GM12878 (cell line): ENCODE measurements at regions not wholly inside any gene's neighbourhood (a gene's known extent, or its start where the extent isn't known, plus 50 kb on each side); places are given as distances from the start of the nearest gene placed in this dataset.

Experiments
- ATAC-seq: fragments of 200-7000 bp; cut with Tn5 transposase; 3 replicates; pipeline ENCODE4 v1.9.1; 2020; ENCODE audit warnings: mild to moderate bottlenecking, moderate library complexity
- BruUV-seq: library from RNA; stranded (reverse); fragments of 400-500 nt; replicated peaks from 2 replicates; lab custom pipeline; 2021; lab: Mats Ljungman, UMichigan
- CTCF ChIA-PET: fragments of 300-600 bp; sonication (Branson Sonifier 250); formaldehyde crosslinking; extraction: SDS; loops from one replicate; lab custom pipeline; 2021; ENCODE audit warnings: inconsistent platforms; lab: Yijun Ruan, JAX
- POLR2A ChIA-PET: fragments of 350-600 bp; formaldehyde crosslinking; extraction: SDS; loops from one replicate; lab custom pipeline; 2021; ENCODE audit warnings: inconsistent platforms; lab: Charles Lee
- RAD21 ChIA-PET: fragments of 300-600 bp; sonication (Branson Sonifier 250); formaldehyde crosslinking; loops from one replicate; lab custom pipeline; 2023; ENCODE audit warnings: antibody characterized with exemption; ENCODE audit not compliant: unreplicated experiment; lab: Charles Lee
- SMC1A ChIA-PET: fragments of 300-600 bp; sonication (Branson Sonifier 250); formaldehyde crosslinking; loops from one replicate; lab custom pipeline; 2023; ENCODE audit not compliant: unreplicated experiment, uncharacterized antibody; lab: Charles Lee
- DNase-seq: peaks from one replicate; pipeline ENCODE4 v3.0.0-alpha.2; 2011; ENCODE audit warnings: low read depth, low spot score
- FAIRE-seq: peaks from 3 replicates; lab custom pipeline; 2011; peaks lifted over from hg19 to GRCh38; lab: Jason Lieb, UNC
- H2AFZ ChIP-seq: 2 replicates; pipeline ENCODE4 v1.6.0; 2011; ENCODE audit warnings: low read depth, low read length, control low read depth; ENCODE audit not compliant: control insufficient read depth
- H3K27ac ChIP-seq: 2 replicates; pipeline ENCODE4 v1.5.1; 2011; ENCODE audit warnings: control low read depth; ENCODE audit not compliant: control insufficient read depth, insufficient read depth
- H3K27me3 ChIP-seq, 2 experiments: replicated peaks in 1 of 2; 2 replicates each; pipeline versions ENCODE4 v1.6.0 to v1.6.1; 2011; ENCODE audit warnings: low read length in 1 of 2; ENCODE audit not compliant: control insufficient read depth in 2 of 2, insufficient read depth in 2 of 2
- H3K36me3 ChIP-seq, 2 experiments: 2 replicates each; pipeline ENCODE4 v1.5.1; 2011; ENCODE audit warnings: low read length in 1 of 2; ENCODE audit not compliant: control insufficient read depth in 2 of 2, insufficient read depth in 2 of 2
- H3K4me1 ChIP-seq: 2 replicates; pipeline ENCODE4 v1.6.1; 2011; ENCODE audit warnings: mild to moderate bottlenecking, low read length, moderate library complexity, mixed read lengths; ENCODE audit not compliant: control insufficient read depth, insufficient read depth
- H3K4me2 ChIP-seq: 2 replicates; pipeline ENCODE4 v1.6.0; 2011; ENCODE audit warnings: control low read depth; ENCODE audit not compliant: control insufficient read depth, insufficient read depth
- H3K4me3 ChIP-seq: fragments of 200-600 bp; sonication (generic); 2 replicates; pipeline ENCODE4 v1.5.1; 2016
- H3K79me2 ChIP-seq: 2 replicates; pipeline ENCODE4 v1.6.0; 2011; ENCODE audit warnings: low read length; ENCODE audit not compliant: control insufficient read depth, insufficient read depth
- H3K9ac ChIP-seq: 2 replicates; pipeline ENCODE4 v1.8.0; 2011; ENCODE audit warnings: low read length, control low read depth, mixed read lengths; ENCODE audit not compliant: control insufficient read depth, insufficient read depth
- H3K9me3 ChIP-seq: replicated peaks from 3 replicates; pipeline ENCODE4 v1.5.1; 2011; ENCODE audit warnings: mild to moderate bottlenecking, low read length; ENCODE audit not compliant: control insufficient read depth, insufficient read depth
- H4K20me1 ChIP-seq: 2 replicates; pipeline ENCODE4 v1.6.0; 2011; ENCODE audit not compliant: control insufficient read depth, insufficient read depth
- BMI1 ChIP-seq: fragments of 450-650 bp; IDR thresholded peaks from 2 replicates; pipeline ENCODE4 v1.6.1; 2016; ENCODE audit warnings: mild to moderate bottlenecking, moderate library complexity, borderline replicate concordance
- BRCA1 ChIP-seq: IDR thresholded peaks from 2 replicates; pipeline ENCODE4 v1.6.1; 2011; ENCODE audit warnings: low read depth, low read length, improper control_type of control experiment
- CEBPB ChIP-seq, 2 experiments: fragments of 150-350 bp in 1 of 2; IDR thresholded peaks; 2 replicates each; pipeline ENCODE4 v1.6.1; 2012 to 2014; ENCODE audit warnings: low read depth in 2 of 2, low read length in 2 of 2, borderline replicate concordance in 1 of 2, inconsistent platforms in 1 of 2
- EZH2 ChIP-seq: IDR thresholded peaks from 2 replicates; pipeline ENCODE4 v1.6.1; 2012; ENCODE audit warnings: low read depth, mild to moderate bottlenecking, control low read depth, inconsistent platforms, low read length, borderline replicate concordance; ENCODE audit not compliant: control insufficient read depth
- HDAC6 ChIP-seq: fragments of 200-600 bp; sonication (generic); IDR thresholded peaks from one replicate; pipeline ENCODE4 v1.8.0; 2017; ENCODE audit warnings: antibody characterized with exemption; ENCODE audit not compliant: unreplicated experiment
- MEF2B ChIP-seq: fragments of 450-650 bp; IDR thresholded peaks from 2 replicates; pipeline ENCODE4 v1.6.1; 2018; ENCODE audit warnings: mild to moderate bottlenecking, moderate library complexity; ENCODE audit not compliant: partially characterized antibody, poor library complexity, severe bottlenecking
- NBN ChIP-seq: fragments of 450-650 bp; IDR thresholded peaks from 2 replicates; pipeline ENCODE4 v1.6.1; 2016
- PML ChIP-seq: IDR thresholded peaks from 2 replicates; pipeline ENCODE4 v1.6.1; 2012; ENCODE audit warnings: low read length, inconsistent platforms
- RUNX3 ChIP-seq: IDR thresholded peaks from 2 replicates; pipeline ENCODE4 v1.6.1; 2012; ENCODE audit warnings: low read length, inconsistent platforms
- SIN3A ChIP-seq: IDR thresholded peaks from 2 replicates; pipeline ENCODE4 v1.6.1; 2012; ENCODE audit warnings: low read depth, low read length, improper control_type of control experiment
- SMAD1 ChIP-seq: fragments of 450-650 bp; IDR thresholded peaks from 2 replicates; pipeline ENCODE4 v1.6.1; 2018; ENCODE audit warnings: mild to moderate bottlenecking, low read depth; ENCODE audit not compliant: partially characterized antibody
- SMARCA5 ChIP-seq: fragments of 450-650 bp; IDR thresholded peaks from 2 replicates; pipeline ENCODE4 v1.6.1; 2017; ENCODE audit warnings: mild to moderate bottlenecking
- STAT1 ChIP-seq: fragments of 450-650 bp; conservative IDR thresholded peaks from 2 replicates; pipeline ENCODE4 v1.6.1; 2014; ENCODE audit warnings: antibody characterized with exemption, mild to moderate bottlenecking
- STAT3 ChIP-seq: IDR thresholded peaks from 2 replicates; pipeline ENCODE4 v1.6.1; 2011; ENCODE audit warnings: low read depth, low read length, improper control_type of control experiment
- SUZ12 ChIP-seq: fragments of 200-600 bp; sonication (generic); IDR thresholded peaks from one replicate; pipeline ENCODE4 v1.6.1; 2018; ENCODE audit warnings: antibody characterized with exemption, mild to moderate bottlenecking; ENCODE audit not compliant: unreplicated experiment
- TARDBP ChIP-seq: IDR thresholded peaks from 2 replicates; pipeline ENCODE4 v1.6.1; 2016; ENCODE audit warnings: borderline replicate concordance
- WGBS: methylation state at CpG from one replicate; pipeline ENCODE4 v1.1.6; 2016; ENCODE audit warnings: low lambda C conversion rate; ENCODE audit not compliant: insufficient replicate concordance, insufficient coverage; ENCODE audit errors: missing lambda C conversion rate; 5-methylcytosine and 5-hydroxymethylcytosine counted together
- in situ Hi-C: fragments of 300-500 bp; cut with MboI; formaldehyde crosslinking; loops from 9 replicates; pipeline ENCODE4 v1.14.3; 2018; ENCODE audit warnings: mixed read lengths
- intact Hi-C: fragments of 100-400 bp; cut with micrococcal nuclease; formaldehyde crosslinking; loops from one replicate; pipeline ENCODE4 v1.14.2; 2022; ENCODE audit not compliant: unreplicated experiment
- TF ChIP-seq, protein P1 (sequence below): fragments of 450-650 bp; IDR thresholded peaks from 2 replicates; pipeline ENCODE4 v1.6.1; 2016; ENCODE audit warnings: mild to moderate bottlenecking
- TF ChIP-seq, protein P2 (sequence below): fragments of 450-650 bp; IDR thresholded peaks from 2 replicates; pipeline ENCODE4 v1.6.1; 2016; ENCODE audit warnings: mild to moderate bottlenecking, moderate library complexity, borderline replicate concordance
- TF ChIP-seq, protein P3 (sequence below): fragments of 450-650 bp; IDR thresholded peaks from 2 replicates; pipeline ENCODE4 v1.6.1; 2014; ENCODE audit warnings: mild to moderate bottlenecking

DNA sequence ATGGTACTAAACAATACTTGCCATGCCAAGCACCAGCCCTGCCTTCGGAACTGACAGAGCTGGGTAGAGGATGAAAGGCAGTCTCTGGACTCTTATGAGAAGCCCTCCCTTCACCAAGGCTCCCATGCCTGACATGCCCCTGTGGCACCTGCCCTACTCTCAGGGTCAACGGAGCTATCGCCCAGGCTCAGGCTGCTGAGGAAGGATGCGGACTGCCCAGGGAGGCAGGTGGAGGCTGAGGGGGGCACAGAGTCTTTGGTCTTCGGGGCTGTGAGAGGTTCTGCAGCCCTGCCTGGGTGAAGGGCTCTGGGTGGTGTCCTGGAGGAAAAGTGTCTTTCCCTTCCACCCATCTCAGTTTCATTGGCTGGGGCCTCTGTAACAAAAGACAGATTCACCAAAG is 290.8 kb upstream of the B3GAT1 start:
- no TSS peak for BruUV-seq
- no peaks in the 10 kb centered on the region for H3K79me2 ChIP-seq
- no peak overlapping the region for H3K9ac ChIP-seq
- ATAC-seq: no peak
- no peaks in the 10 kb centered on the region for H3K9me3 ChIP-seq
- H3K4me3 ChIP-seq: no peak overlapping the region
- no peak overlapping the region for H3K27ac ChIP-seq
- ChIA-PET POLR2A (no interaction called here), CTCF (no interaction called here), RAD21 (no interaction called here), SMC1A (no interaction called here)
- H3K36me3 ChIP-seq: no peaks in the 10 kb centered on the region
- H4K20me1 ChIP-seq: no peaks in the 10 kb centered on the region
- no peak overlapping the region for H3K4me2 ChIP-seq
- 0 out of 4 replicates have a peak, but pooled peaks cover 0 to 3% of the 10 kb centered on the region in 2 experiments for H3K27me3 ChIP-seq
- H3K4me1 ChIP-seq: no peaks in the 10 kb centered on the region
- DNase-seq: no peak
- intact Hi-C loops: no loop called here
- in situ Hi-C loops: no loop called here
- TF ChIP-seq SMAD1: no peak
- TF ChIP-seq, protein P1, sequence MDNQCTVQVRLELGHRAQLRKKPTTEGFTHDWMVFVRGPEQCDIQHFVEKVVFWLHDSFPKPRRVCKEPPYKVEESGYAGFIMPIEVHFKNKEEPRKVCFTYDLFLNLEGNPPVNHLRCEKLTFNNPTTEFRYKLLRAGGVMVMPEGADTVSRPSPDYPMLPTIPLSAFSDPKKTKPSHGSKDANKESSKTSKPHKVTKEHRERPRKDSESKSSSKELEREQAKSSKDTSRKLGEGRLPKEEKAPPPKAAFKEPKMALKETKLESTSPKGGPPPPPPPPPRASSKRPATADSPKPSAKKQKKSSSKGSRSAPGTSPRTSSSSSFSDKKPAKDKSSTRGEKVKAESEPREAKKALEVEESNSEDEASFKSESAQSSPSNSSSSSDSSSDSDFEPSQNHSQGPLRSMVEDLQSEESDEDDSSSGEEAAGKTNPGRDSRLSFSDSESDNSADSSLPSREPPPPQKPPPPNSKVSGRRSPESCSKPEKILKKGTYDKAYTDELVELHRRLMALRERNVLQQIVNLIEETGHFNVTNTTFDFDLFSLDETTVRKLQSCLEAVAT: no peak
- TF ChIP-seq MEF2B: no peak
- no peak for TF ChIP-seq STAT1
- TF ChIP-seq STAT3: no peak
- TF ChIP-seq TARDBP: no peak
- no peak for TF ChIP-seq RUNX3
- no peak for TF ChIP-seq SIN3A
- no peak for TF ChIP-seq SMARCA5
- no peak for TF ChIP-seq HDAC6
- TF ChIP-seq PML: no peak
- TF ChIP-seq, protein P2, sequence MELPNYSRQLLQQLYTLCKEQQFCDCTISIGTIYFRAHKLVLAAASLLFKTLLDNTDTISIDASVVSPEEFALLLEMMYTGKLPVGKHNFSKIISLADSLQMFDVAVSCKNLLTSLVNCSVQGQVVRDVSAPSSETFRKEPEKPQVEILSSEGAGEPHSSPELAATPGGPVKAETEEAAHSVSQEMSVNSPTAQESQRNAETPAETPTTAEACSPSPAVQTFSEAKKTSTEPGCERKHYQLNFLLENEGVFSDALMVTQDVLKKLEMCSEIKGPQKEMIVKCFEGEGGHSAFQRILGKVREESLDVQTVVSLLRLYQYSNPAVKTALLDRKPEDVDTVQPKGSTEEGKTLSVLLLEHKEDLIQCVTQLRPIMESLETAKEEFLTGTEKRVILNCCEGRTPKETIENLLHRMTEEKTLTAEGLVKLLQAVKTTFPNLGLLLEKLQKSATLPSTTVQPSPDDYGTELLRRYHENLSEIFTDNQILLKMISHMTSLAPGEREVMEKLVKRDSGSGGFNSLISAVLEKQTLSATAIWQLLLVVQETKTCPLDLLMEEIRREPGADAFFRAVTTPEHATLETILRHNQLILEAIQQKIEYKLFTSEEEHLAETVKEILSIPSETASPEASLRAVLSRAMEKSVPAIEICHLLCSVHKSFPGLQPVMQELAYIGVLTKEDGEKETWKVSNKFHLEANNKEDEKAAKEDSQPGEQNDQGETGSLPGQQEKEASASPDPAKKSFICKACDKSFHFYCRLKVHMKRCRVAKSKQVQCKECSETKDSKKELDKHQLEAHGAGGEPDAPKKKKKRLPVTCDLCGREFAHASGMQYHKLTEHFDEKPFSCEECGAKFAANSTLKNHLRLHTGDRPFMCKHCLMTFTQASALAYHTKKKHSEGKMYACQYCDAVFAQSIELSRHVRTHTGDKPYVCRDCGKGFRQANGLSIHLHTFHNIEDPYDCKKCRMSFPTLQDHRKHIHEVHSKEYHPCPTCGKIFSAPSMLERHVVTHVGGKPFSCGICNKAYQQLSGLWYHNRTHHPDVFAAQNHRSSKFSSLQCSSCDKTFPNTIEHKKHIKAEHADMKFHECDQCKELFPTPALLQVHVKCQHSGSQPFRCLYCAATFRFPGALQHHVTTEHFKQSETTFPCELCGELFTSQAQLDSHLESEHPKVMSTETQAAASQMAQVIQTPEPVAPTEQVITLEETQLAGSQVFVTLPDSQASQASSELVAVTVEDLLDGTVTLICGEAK: no peak
- TF ChIP-seq EZH2: no peak
- no peak for TF ChIP-seq NBN
- no peak for TF ChIP-seq SUZ12
- TF ChIP-seq BMI1: no peak
- no peak for TF ChIP-seq BRCA1
- TF ChIP-seq, protein P3, sequence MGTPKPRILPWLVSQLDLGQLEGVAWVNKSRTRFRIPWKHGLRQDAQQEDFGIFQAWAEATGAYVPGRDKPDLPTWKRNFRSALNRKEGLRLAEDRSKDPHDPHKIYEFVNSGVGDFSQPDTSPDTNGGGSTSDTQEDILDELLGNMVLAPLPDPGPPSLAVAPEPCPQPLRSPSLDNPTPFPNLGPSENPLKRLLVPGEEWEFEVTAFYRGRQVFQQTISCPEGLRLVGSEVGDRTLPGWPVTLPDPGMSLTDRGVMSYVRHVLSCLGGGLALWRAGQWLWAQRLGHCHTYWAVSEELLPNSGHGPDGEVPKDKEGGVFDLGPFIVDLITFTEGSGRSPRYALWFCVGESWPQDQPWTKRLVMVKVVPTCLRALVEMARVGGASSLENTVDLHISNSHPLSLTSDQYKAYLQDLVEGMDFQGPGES: no peak
- TF ChIP-seq CEBPB (IDR thresholded peaks at IDR 0.05; ENCODE audit: borderline replicate concordance in 1 of 2, low read depth in 2 of 2, low read length in 2 of 2): no peak
- TF ChIP-seq, all 136 proteins: peak for 0
- no peak overlapping the region for H2AFZ ChIP-seq
- 33% methylated on average over 5 of the region's 5 CpGs for WGBS
- no peak for FAIRE-seq
